HG03039 (cell line): ENCODE measurements at regions not wholly inside any gene's neighbourhood (a gene's known extent, or its start where the extent isn't known, plus 50 kb on each side); places are given as distances from the start of the nearest gene placed in this dataset.

Experiments
- ATAC-seq: cut with Tn5 transposase; IDR thresholded peaks from one replicate; pipeline ENCODE4 v1.9.1; 2021; ENCODE audit warnings: mild to moderate bottlenecking, moderate library complexity; ENCODE audit not compliant: unreplicated experiment

GRCh38 chr4:163863082-163863481, 368.6 kb downstream of the TMA16 start:
- no peak for ATAC-seq

- no peak for ATAC-seq
Observed at GRCh38 chr4:163865010-163865409, 370.5 kb downstream of the TMA16 start.

- peak; percentile 92 for ATAC-seq
Observed at GRCh38 chr4:163866728-163867315, 372.3 kb downstream of the TMA16 start.

GRCh38 chr4:163868445-163868844, 374.0 kb downstream of the TMA16 start:
- ATAC-seq: no peak

- no peak for ATAC-seq
Observed at GRCh38 chr4:163871078-163871477, 376.6 kb downstream of the TMA16 start.

- no peak for ATAC-seq
Observed at GRCh38 chr4:163875327-163875726, 380.8 kb downstream of the TMA16 start.

- peak; percentile 88 for ATAC-seq
Observed at GRCh38 chr4:163878336-163879121, 384.0 kb downstream of the TMA16 start.

- ATAC-seq: no peak
Observed at GRCh38 chr4:163892417-163892816, 397.9 kb downstream of the TMA16 start.

GRCh38 chr4:163895378-163896005, 401.0 kb downstream of the TMA16 start:
- ATAC-seq: no peak

GRCh38 chr4:163901319-163901718, 406.8 kb downstream of the TMA16 start:
- ATAC-seq: no peak

GRCh38 chr4:163902417-163902816, 407.9 kb downstream of the TMA16 start:
- no peak for ATAC-seq

GRCh38 chr4:163911891-163912290, 417.4 kb downstream of the TMA16 start:
- no peak for ATAC-seq

- no peak for ATAC-seq
Observed at GRCh38 chr4:163913571-163913970, 419.1 kb downstream of the TMA16 start.

- no peak for ATAC-seq
Observed at GRCh38 chr4:163915896-163916295, 421.4 kb downstream of the TMA16 start.

- no peak for ATAC-seq
Observed at GRCh38 chr4:163920426-163920825, 425.9 kb downstream of the TMA16 start.

- no peak for ATAC-seq
Observed at GRCh38 chr4:163922302-163922701, 427.8 kb downstream of the TMA16 start.

- no peak for ATAC-seq
Observed at GRCh38 chr4:163923092-163923491, 428.6 kb downstream of the TMA16 start.

- no peak for ATAC-seq
Observed at GRCh38 chr4:163930086-163930485, 435.6 kb downstream of the TMA16 start.

- no peak for ATAC-seq
Observed at GRCh38 chr4:163932504-163932903, 438.0 kb downstream of the TMA16 start.

- no peak for ATAC-seq
Observed at GRCh38 chr4:163939597-163939996, 445.1 kb downstream of the TMA16 start.

GRCh38 chr4:163941221-163941905, 446.9 kb downstream of the TMA16 start:
- no peak for ATAC-seq
